NOMO-1 (cell line): ENCODE measurements at regions not wholly inside any gene's neighbourhood (a gene's known extent, or its start where the extent isn't known, plus 50 kb on each side); places are given as distances from the start of the nearest gene placed in this dataset.
"Not testable (repeated sequence)": the region's sequence is repeated elsewhere in the genome, so short reads cannot be mapped to it uniquely, and the experiment has no call there.

Experiments
- DNase-seq, 2 experiments: peaks; one replicate each; lab custom pipeline; 2025; ENCODE audit not compliant: unreplicated experiment in 2 of 2; lab: John Stamatoyannopoulos, UW

GRCh38 chr4:149050840-149051239 is 608.6 kb upstream of the NR3C2 start:
- no peak for DNase-seq

DNA sequence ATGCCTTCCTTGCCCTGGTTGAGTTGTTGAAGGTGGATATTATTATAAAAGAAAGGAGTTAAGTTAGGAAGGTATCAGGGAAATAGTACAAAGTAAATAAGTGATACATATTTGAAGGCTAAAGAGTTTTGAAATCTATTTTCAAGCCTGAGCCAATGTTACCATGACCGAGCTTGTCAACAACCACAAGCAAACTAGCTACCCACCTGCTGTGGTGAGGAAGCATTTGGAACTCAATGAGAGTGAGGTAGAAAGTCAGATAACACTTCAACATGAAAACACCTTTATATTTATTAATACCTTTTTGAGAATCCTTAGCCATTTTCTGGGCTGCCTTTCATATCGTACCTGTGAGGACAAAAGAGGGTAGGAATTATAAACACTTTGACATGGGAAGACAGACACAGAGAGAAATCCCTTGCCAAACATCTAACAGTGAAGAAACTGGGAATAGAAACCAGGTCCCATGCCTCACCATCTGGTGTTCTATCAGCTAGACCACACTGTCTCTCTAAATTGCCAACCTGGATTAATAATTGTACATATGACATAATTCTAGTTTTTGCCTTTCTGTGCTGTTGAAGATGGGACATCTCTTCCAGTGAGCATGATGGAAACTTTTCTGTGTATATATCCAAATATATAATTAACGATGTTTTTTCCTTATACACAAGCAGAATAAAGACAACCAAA is 606.4 kb upstream of the NR3C2 start:
- no peak for DNase-seq

GRCh38 chr4:149047368-149047767 is 605.2 kb upstream of the NR3C2 start:
- DNase-seq = no peak

DNA sequence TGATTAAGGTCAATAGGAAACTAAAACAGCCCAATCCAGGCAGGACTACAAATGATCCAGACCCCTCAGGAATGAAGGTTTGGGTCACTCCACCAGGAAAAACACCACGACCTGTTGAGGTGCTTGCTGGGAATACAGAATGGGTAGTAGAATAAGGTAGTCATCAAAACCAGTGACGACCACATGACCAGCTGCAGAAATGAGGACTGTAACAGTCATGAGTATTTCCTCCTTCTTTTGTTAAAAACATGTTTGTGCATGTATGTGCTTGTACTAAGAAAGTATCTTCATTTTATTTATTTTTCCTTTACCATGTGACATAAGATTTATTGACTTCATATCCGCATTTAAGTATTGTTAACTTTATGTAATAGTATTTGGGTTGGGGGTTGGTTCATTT is 603.5 kb upstream of the NR3C2 start:
- no peak for DNase-seq

DNA sequence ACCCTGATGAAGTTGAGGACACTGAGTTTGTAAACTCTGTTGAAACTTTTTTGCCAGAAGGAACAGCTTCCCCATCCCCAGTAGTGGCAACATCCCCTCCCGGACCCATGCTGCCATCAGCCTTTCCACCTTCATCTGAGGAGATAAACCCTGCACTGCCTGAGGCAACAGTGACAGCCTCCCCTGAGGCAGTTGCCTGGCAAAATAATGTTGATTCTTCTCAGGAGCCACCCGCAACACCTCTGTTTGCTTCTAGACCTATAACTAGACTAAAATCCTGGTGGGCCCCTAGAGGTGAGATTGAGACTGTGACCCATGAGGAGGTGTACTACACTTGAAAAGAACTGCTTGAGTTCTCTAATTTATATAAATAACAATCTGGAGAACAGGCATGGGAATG is 597.6 kb upstream of the NR3C2 start:
- not testable (repeated sequence) for DNase-seq

- DNase-seq = no peak
Observed at GRCh38 chr4:149031399-149031798, 589.2 kb upstream of the NR3C2 start.

- DNase-seq = no peak
Observed at GRCh38 chr4:149029056-149029651, 586.9 kb upstream of the NR3C2 start.

GRCh38 chr4:149026696-149027095 is 584.5 kb upstream of the NR3C2 start:
- DNase-seq = no peak

- DNase-seq = no peak
Observed at GRCh38 chr4:149017002-149017734, 575.0 kb upstream of the NR3C2 start.

DNA sequence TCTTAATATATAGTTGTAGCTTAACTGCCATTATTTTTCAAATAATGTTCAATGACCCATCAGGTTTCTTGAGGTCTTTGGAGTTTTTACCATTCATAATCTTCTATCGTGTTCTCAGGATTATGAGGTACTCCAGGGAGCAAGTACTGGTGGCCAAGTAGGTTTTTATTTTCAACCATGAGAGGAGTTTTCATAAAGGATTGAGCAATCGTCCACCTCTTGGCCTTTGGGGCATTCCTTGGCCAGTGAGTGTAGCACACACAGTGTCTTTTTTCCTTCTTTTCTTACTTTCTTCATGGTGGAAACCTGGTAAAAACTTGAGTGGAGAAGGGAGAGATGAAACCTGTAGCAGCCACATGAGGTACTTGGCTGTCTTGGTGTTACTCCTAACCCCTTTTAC is 567.0 kb upstream of the NR3C2 start:
- DNase-seq = no peak

- DNase-seq = no peak
Observed at GRCh38 chr4:149008415-149009025, 566.3 kb upstream of the NR3C2 start.

DNA sequence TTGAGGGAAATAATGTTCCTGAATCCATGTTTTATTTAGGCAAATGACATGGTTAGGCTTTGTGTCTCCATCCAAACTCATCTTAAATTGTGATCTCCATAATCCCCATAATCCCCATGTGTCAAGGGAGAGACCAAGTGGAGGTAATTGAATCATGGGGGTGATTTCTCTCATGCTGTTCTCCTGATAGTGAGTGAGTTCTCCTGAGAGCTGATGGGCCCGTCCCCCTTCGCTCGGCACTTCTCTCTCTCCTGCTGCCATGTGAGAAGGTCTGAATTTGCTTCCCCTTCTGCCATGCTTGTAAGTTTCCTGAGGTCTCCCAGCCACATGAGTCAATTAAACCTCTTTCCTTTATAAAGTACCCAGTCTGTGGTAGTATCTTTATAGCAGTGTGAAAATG is 563.0 kb upstream of the NR3C2 start:
- DNase-seq = no peak

DNA sequence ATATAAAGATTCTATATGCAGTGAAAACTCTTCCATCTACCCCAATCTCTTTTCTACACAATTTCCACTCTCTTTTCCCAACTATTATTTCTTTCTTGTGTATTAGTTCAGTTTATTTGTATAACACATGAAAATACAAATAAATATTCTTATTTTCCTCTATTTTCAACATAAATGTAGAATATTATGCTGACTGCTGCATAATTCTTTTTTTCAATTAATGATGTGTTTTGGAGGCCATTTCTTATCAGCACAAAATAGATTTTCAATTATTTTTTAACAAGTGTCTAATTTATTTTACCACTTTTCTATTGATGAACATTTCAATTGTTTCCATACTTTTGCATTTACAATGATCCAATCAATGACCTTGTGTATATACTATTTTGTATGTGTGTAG is 557.7 kb upstream of the NR3C2 start:
- DNase-seq = no peak

DNA sequence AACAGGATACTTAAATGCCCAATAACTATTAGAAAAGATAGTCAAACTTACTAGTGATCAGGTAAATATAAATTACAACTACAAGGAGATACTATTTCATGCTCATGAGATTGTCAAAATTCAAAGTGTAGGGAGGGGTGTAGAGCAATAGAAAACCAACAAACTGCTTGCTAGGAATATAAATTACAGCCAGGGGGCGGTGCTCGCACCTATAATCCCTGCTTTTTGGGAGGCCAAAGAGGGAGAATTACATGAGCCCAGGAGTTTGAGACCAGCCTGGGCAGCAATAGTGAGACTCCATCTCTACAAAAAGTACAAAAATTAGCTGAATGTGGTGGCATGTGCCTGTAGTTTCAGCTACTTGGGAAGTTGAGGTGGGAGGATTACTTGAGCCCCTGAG is 556.5 kb upstream of the NR3C2 start:
- DNase-seq = no peak

GRCh38 chr4:148986951-148987350 is 544.7 kb upstream of the NR3C2 start:
- no peak for DNase-seq

DNA sequence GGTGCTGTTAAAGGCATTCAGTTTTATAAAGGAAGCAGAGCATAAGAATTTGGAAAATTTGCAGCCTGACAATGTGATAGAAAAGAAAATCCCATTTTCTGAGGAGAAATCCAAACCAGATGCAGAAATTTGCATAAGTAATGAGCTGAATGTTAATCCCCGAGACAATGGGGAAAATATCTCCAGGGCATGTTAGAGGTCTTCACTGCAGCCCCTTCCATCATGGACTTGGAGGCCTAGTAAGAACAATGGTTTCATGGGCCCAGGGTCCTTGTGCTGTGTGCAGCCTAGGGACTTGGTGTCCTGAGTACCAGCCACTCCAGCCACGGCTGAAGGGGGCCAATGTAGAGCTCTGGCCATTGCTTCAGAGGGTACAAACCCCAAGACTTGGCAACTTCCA is 542.7 kb upstream of the NR3C2 start:
- DNase-seq = no peak

DNA sequence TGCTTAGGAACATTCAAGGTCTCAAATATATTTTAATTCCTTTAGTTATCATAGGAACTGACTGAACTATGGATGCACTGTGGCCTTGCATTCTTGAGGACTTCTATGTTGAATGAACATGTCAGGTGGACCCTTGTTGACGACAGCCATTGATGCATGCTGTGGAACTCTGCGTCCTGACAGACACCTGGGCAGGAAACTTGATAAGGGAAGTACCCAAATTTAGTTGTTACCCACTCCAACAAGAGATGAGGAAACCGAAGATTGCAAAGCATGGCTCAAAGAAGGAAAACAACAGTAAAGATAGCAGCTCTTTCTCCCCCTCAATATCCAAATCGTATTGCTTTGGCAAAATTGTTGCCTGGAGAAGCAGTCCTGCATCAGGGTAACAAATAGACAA is 540.0 kb upstream of the NR3C2 start:
- DNase-seq = no peak

DNA sequence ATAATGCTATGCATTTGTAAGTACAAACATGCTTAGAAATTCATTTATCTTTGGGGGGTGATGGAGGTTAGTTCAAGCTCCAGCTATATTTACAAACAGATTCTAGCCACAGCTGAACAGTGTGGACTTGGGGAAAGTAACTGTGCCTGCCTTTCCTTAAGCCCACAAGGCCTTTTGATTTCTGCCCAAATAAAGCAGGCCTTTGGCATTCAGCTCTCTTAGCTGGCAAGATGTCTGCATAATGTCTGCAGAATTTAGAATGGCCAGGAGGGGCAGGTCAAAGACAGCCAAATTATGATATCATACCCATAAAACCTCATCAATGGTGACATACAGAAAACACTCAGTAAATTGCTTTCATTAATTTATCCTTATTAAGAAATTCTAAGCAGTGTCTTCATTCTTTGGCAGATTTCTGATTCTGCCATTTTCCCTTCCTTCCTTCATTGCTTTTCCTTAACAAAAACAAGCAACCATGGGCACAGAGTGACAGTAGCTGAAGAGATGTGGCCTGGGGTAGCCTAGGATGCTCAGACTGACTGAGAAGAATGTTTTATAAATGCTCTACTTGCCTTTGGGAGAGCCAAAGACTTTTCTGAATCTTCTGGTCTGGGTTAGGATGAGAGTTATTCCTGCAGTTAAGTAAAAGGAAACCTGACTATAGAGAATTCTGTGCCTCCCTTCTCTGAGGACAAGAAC is 538.7 kb upstream of the NR3C2 start:
- no peak for DNase-seq

- DNase-seq = no peak
Observed at GRCh38 chr4:148978301-148978700, 536.1 kb upstream of the NR3C2 start.

DNA sequence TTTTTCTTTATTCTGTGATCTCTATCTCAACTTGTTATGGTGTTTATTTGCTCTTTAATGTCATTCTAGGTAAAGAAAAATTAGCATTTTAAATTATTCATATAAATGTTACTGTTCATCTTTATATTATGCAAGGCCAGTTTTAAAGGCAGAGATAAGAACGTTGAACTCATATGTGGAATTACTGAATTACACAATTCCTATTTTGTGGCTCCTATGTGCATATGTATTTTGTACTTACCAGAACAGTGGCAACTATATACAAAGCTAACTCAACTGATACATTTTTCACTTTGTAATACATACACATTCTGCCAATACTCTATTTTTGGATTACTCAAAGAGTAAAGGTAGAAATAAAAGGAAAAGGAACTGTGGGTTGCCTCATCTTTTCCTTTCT is 533.2 kb upstream of the NR3C2 start:
- no peak for DNase-seq

DNA sequence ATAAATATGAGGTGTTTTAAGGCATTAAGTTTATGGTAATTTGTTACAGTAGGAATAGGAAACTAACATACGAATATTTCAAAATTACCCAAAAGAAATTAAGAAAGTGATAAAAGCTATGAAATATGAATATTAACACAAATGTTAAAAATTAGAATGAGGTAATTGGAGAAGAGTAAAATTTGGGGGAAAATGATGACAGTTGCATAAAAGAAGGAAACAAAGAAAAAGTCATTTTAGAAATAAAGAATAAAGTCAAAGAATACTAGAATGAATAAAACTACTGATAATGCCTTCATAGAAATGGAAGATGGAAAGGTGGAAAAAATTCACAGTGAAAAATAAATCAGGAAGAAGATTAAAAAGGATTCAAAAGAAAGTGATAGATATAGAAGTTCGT is 522.9 kb upstream of the NR3C2 start:
- DNase-seq = no peak
